ENCODE measurements at regions not wholly inside any gene's neighbourhood (a gene's known extent, or its start where the extent isn't known, plus 50 kb on each side); places are given as distances from the start of the nearest gene placed in this dataset.

DNA sequence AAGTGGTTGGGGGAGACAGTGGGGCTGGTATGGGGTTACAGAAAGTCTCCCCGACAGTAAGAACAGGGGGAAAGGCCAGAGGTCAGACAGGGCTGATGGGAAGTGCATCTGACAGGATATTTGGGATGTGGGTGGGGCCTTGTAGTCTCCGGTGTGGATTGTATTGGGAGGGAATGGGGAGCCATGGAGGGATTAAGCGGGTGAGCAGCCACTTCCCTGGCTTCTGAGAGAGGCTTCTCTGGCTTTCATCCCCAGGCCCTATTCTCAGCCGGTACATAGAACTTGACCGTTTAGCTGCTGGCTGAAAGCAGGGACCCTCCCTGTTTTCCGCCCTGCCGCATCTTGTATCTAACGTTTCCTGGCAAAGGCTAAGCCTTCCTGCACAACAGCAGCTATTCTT is 222.0 kb upstream of the LHX5 start:
- TF ChIP-seq, protein P1, sequence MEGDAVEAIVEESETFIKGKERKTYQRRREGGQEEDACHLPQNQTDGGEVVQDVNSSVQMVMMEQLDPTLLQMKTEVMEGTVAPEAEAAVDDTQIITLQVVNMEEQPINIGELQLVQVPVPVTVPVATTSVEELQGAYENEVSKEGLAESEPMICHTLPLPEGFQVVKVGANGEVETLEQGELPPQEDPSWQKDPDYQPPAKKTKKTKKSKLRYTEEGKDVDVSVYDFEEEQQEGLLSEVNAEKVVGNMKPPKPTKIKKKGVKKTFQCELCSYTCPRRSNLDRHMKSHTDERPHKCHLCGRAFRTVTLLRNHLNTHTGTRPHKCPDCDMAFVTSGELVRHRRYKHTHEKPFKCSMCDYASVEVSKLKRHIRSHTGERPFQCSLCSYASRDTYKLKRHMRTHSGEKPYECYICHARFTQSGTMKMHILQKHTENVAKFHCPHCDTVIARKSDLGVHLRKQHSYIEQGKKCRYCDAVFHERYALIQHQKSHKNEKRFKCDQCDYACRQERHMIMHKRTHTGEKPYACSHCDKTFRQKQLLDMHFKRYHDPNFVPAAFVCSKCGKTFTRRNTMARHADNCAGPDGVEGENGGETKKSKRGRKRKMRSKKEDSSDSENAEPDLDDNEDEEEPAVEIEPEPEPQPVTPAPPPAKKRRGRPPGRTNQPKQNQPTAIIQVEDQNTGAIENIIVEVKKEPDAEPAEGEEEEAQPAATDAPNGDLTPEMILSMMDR (IDR thresholded peaks at IDR 0.05; ENCODE audit: low read length) = no peak
- TF ChIP-seq EZH2 (optimal IDR thresholded peaks at IDR 0.05; ENCODE audit: low read depth, low read length) = no peak
